ENCODE measurements at regions not wholly inside any gene's neighbourhood (a gene's known extent, or its start where the extent isn't known, plus 50 kb on each side); places are given as distances from the start of the nearest gene placed in this dataset.

GRCh38 chr2:133900909-133901308 lies 332.6 kb upstream of the NCKAP5 start (continued):
- TF ChIP-seq REST (IDR thresholded peaks at IDR 0.05; ENCODE audit: unreplicated experiment): no peak
- no peak for TF ChIP-seq ETS1 (IDR thresholded peaks at IDR 0.05)
- TF ChIP-seq EZH2phosphoT487 (IDR thresholded peaks at IDR 0.05; ENCODE audit: unreplicated experiment): no peak
- no peak for TF ChIP-seq STAT1 (IDR thresholded peaks at IDR 0.05; ENCODE audit: unreplicated experiment)
- no peak for TF ChIP-seq ZNF114 (CRISPR knock-in tag; IDR thresholded peaks at IDR 0.05)
- TF ChIP-seq ZNF331 (CRISPR knock-in tag; IDR thresholded peaks at IDR 0.05; ENCODE audit: low read depth): no peak

- H3K4me2 ChIP-seq: no peak overlapping the region
- ATAC-seq (no peak), DNase-seq (ENCODE audit: low spot score) (no peak)
- no peaks in the 10 kb centered on the region for H3K4me1 ChIP-seq (ENCODE audit: insufficient read depth)
- H3K4me3 Mint-ChIP-seq: no peak overlapping the region
- no peaks in the 10 kb centered on the region for H3F3A ChIP-seq (replicated peaks; ENCODE audit: low read depth)
- TF ChIP-seq EZH2 (IDR thresholded peaks at IDR 0.05; ENCODE audit: low read depth, unreplicated experiment) (no peak), ETS1 (IDR thresholded peaks at IDR 0.05) (no peak), CTCF (conservative IDR thresholded peaks at IDR 0.05; ENCODE audit: low read depth in 2 of 2) (no peak), ZNF114 (CRISPR knock-in tag; IDR thresholded peaks at IDR 0.05) (no peak), EZH2phosphoT487 (IDR thresholded peaks at IDR 0.05; ENCODE audit: unreplicated experiment) (no peak), ZNF331 (CRISPR knock-in tag; IDR thresholded peaks at IDR 0.05; ENCODE audit: low read depth) (no peak), REST (IDR thresholded peaks at IDR 0.05; ENCODE audit: unreplicated experiment) (no peak)
- H3K9me2 ChIP-seq (ENCODE audit: insufficient read depth): no peaks in the 10 kb centered on the region
- H3K36me3 Mint-ChIP-seq (ENCODE audit: low read depth): peaks cover 3% of the 10 kb centered on the region; the same call in 1 of the 3 replicates
- H3K79me2 ChIP-seq (replicated peaks; ENCODE audit: insufficient read depth): no peaks in the 10 kb centered on the region
- H3K4me3 ChIP-seq: no peak overlapping the region
- H3K4me1 Mint-ChIP-seq: peaks cover 2% of the 10 kb centered on the region; the same call in 2 of the 3 replicates
- no peaks in the 10 kb centered on the region for H4K20me1 ChIP-seq (replicated peaks; ENCODE audit: insufficient read depth)
- no peaks in the 10 kb centered on the region for H3K27me3 Mint-ChIP-seq (ENCODE audit: insufficient read depth, low read depth, poor library complexity)
- no peak overlapping the region for H3K27ac Mint-ChIP-seq
- H3K27ac ChIP-seq (ENCODE audit: low read depth): no peak overlapping the region
- peaks cover 5% of the 10 kb centered on the region; the same call in 1 of the 2 replicates for H3K36me3 ChIP-seq (ENCODE audit: insufficient read depth)
- H2AFZ ChIP-seq: no peak overlapping the region
- no peaks in the 10 kb centered on the region for H3K27me3 ChIP-seq (ENCODE audit: insufficient read depth)
- H3K9me3 Mint-ChIP-seq: peaks cover 8% of the 10 kb centered on the region; the same call in 2 of the 3 replicates
Measured at GRCh38 chr2:133906396-133906795, 338.1 kb upstream of the NCKAP5 start.

All from GM23338 (cell line).